ENCODE measurements at regions not wholly inside any gene's neighbourhood (a gene's known extent, or its start where the extent isn't known, plus 50 kb on each side); places are given as distances from the start of the nearest gene placed in this dataset.

- no peak for DNase-seq
Measured at GRCh38 chr7:42485301-42485766, 248.3 kb upstream of the GLI3 start.

- DNase-seq, result no peak
Measured at GRCh38 chr7:42483886-42484285, 246.9 kb upstream of the GLI3 start.

GRCh38 chr7:42479816-42480633 is 243.0 kb upstream of the GLI3 start:
- DNase-seq, result no peak

GRCh38 chr7:42479452-42479815 is 242.4 kb upstream of the GLI3 start:
- DNase-seq, result no peak

- DNase-seq, result no peak
Measured at GRCh38 chr7:42478717-42479116, 241.7 kb upstream of the GLI3 start.

GRCh38 chr7:42476255-42476654 is 239.2 kb upstream of the GLI3 start:
- no peak for DNase-seq

GRCh38 chr7:42475082-42475481 is 238.1 kb upstream of the GLI3 start:
- no peak for DNase-seq

GRCh38 chr7:42473099-42473498 is 236.1 kb upstream of the GLI3 start:
- no peak for DNase-seq

- DNase-seq, result peak; percentile 37
Measured at GRCh38 chr7:42471573-42472174, 234.7 kb upstream of the GLI3 start.

- no peak for DNase-seq
Measured at GRCh38 chr7:42469341-42469740, 232.3 kb upstream of the GLI3 start.

GRCh38 chr7:42468471-42468870 is 231.5 kb upstream of the GLI3 start:
- DNase-seq, result no peak

GRCh38 chr7:42461537-42461936 is 224.5 kb upstream of the GLI3 start:
- no peak for DNase-seq

- no peak for DNase-seq
Measured at GRCh38 chr7:42460933-42461332, 223.9 kb upstream of the GLI3 start.

- DNase-seq, result no peak
Measured at GRCh38 chr7:42460148-42460547, 223.1 kb upstream of the GLI3 start.

- DNase-seq, result no peak
Measured at GRCh38 chr7:42457663-42458062, 220.7 kb upstream of the GLI3 start.

- no peak for DNase-seq
Measured at GRCh38 chr7:42456756-42457276, 219.8 kb upstream of the GLI3 start.

GRCh38 chr7:42456267-42456666 is 219.3 kb upstream of the GLI3 start:
- no peak for DNase-seq

GRCh38 chr7:42453931-42454361 is 216.9 kb upstream of the GLI3 start:
- no peak for DNase-seq

- DNase-seq, result no peak
Measured at GRCh38 chr7:42452356-42452755, 215.3 kb upstream of the GLI3 start.

GRCh38 chr7:42449431-42449830 is 212.4 kb upstream of the GLI3 start:
- DNase-seq, result no peak

- DNase-seq, result no peak
Measured at GRCh38 chr7:42448901-42449300, 211.9 kb upstream of the GLI3 start.

GRCh38 chr7:42445691-42446090 is 208.7 kb upstream of the GLI3 start:
- no peak for DNase-seq

- DNase-seq, result no peak
Measured at GRCh38 chr7:42440951-42441350, 203.9 kb upstream of the GLI3 start.

- DNase-seq, result no peak
Measured at GRCh38 chr7:42432644-42433043, 195.6 kb upstream of the GLI3 start.

Data from activated CD4-positive, alpha-beta T cell treated with anti-CD3 and anti-CD28 coated beads, Interleukin-2, Interleukin-6, amounts not matched to agents 100 ng/mL and 50 ng/mL, durations not matched to agents 16 hours and 8 hours (primary cell).